HepG2 (cell line): ENCODE measurements at regions not wholly inside any gene's neighbourhood (a gene's known extent, or its start where the extent isn't known, plus 50 kb on each side); places are given as distances from the start of the nearest gene placed in this dataset.

Experiments used
- ATAC-seq: fragments of 200-7000 bp; cut with Tn5 transposase; 3 replicates; pipeline ENCODE4 v1.9.1; 2020; ENCODE audit warnings: mild to moderate bottlenecking, moderate library complexity
- BruUV-seq: library from RNA; stranded (reverse); fragments of 400-500 nt; replicated peaks from 2 replicates; lab custom pipeline; 2021; lab: Mats Ljungman, UMichigan
- CTCF ChIA-PET: fragments of 300-600 bp; formaldehyde crosslinking; extraction: SDS; loops from one replicate; lab custom pipeline; 2021; ENCODE audit warnings: low total read pairs, inconsistent platforms, low intra/inter-chr PET ratio; lab: Yijun Ruan, JAX
- POLR2A ChIA-PET: fragments of 350-600 bp; sonication (Branson Sonifier 250); formaldehyde crosslinking; loops from one replicate; lab custom pipeline; 2020; ENCODE audit warnings: antibody characterized with exemption, inconsistent platforms; lab: Yijun Ruan, JAX
- DNase-seq: peaks from one replicate; pipeline ENCODE4 v3.0.0-alpha.2; 2015; ENCODE audit warnings: low spot score
- FAIRE-seq: peaks from 3 replicates; lab custom pipeline; 2011; peaks lifted over from hg19 to GRCh38; lab: Jason Lieb, UNC
- H2AFZ ChIP-seq: one replicate; pipeline ENCODE4 v1.6.1; 2011; ENCODE audit warnings: low read length, inconsistent platforms
- H3K27ac ChIP-seq: fragments of 300-600 bp; 3 replicates; pipeline ENCODE4 v1.8.0; 2011; ENCODE audit warnings: mixed run types, mild to moderate bottlenecking, mixed read lengths, low read length, inconsistent platforms; ENCODE audit not compliant: insufficient read depth; ENCODE audit errors: extremely low read length
- H3K27me3 ChIP-seq, 2 experiments: fragments of 200-600 bp in 1 of 2; 2 replicates in 1 of 2; 3 replicates in 1 of 2; pipeline versions ENCODE4 v1.6.0 to v1.8.0; 2011; ENCODE audit warnings: low read length in 2 of 2, mild to moderate bottlenecking in 2 of 2, moderate library complexity in 2 of 2, inconsistent platforms in 1 of 2; ENCODE audit not compliant: insufficient read depth in 2 of 2, control insufficient read depth in 1 of 2
- H3K36me3 ChIP-seq, 2 experiments: fragments of 200-600 bp in 1 of 2; replicated peaks in 1 of 2; 2 replicates in 1 of 2; 3 replicates in 1 of 2; pipeline versions ENCODE4 v1.5.1 to v1.8.0; 2011; ENCODE audit warnings: low read length in 2 of 2, inconsistent platforms in 1 of 2; ENCODE audit not compliant: insufficient read depth in 2 of 2, control insufficient read depth in 1 of 2
- H3K4me1 ChIP-seq: 2 replicates; pipeline ENCODE4 v1.5.1; 2012; ENCODE audit warnings: low read length, inconsistent platforms; ENCODE audit not compliant: insufficient read depth
- H3K4me2 ChIP-seq: 2 replicates; pipeline ENCODE4 v1.6.0; 2011; ENCODE audit warnings: low read depth, low read length, inconsistent platforms
- H3K4me3 ChIP-seq, 3 experiments: fragments of 200-600 bp in 1 of 3; sonication (generic), shearing (Covaris generic) in 1 of 3; replicated peaks in 1 of 3; 2 replicates each; pipeline ENCODE4 v1.5.1; 2011 to 2016; ENCODE audit warnings: low read length in 3 of 3, inconsistent platforms in 2 of 3, low read depth in 2 of 3, mild to moderate bottlenecking in 2 of 3, control low read depth in 1 of 3, mixed read lengths in 1 of 3; ENCODE audit not compliant: insufficient read depth in 1 of 3
- H3K79me2 ChIP-seq: one replicate; pipeline ENCODE4 v1.6.1; 2011; ENCODE audit warnings: low read length, inconsistent platforms; ENCODE audit not compliant: insufficient read depth
- H3K9ac ChIP-seq: 2 replicates; pipeline ENCODE4 v1.6.0; 2011; ENCODE audit warnings: mild to moderate bottlenecking, low read depth, low read length, inconsistent platforms; ENCODE audit not compliant: insufficient read depth
- H3K9me3 ChIP-seq: 2 replicates; pipeline ENCODE4 v1.5.1; 2012; ENCODE audit warnings: mild to moderate bottlenecking, low read length
- H4K20me1 ChIP-seq: 2 replicates; pipeline ENCODE4 v1.6.0; 2011; ENCODE audit warnings: inconsistent platforms, mild to moderate bottlenecking, low read length, moderate library complexity; ENCODE audit not compliant: insufficient read depth
- AHR ChIP-seq: IDR thresholded peaks from 2 replicates; pipeline ENCODE4 v1.6.1; 2018; ENCODE audit warnings: missing genetic modification reagents, missing compliant biosample characterization
- ARNTL ChIP-seq: sonication (generic); formaldehyde crosslinking; IDR thresholded peaks from 2 replicates; pipeline ENCODE4 v1.4.0; 2020; ENCODE audit warnings: mild to moderate bottlenecking, missing genetic modification reagents
- ISX ChIP-seq: sonication (generic); formaldehyde crosslinking; conservative IDR thresholded peaks from 2 replicates; pipeline ENCODE4 v1.5.0; 2020; ENCODE audit warnings: missing genetic modification reagents
- MTA1 ChIP-seq: sonication (generic); formaldehyde crosslinking; IDR thresholded peaks from 2 replicates; pipeline ENCODE4 v1.4.0; 2020; ENCODE audit warnings: missing genetic modification reagents, mild to moderate bottlenecking, borderline replicate concordance
- MTERF4 ChIP-seq: sonication (generic); formaldehyde crosslinking; IDR thresholded peaks from 2 replicates; pipeline ENCODE4 v1.8.0; 2023; ENCODE audit warnings: mild to moderate bottlenecking, missing genetic modification reagents
- ONECUT2 ChIP-seq: sonication (generic); formaldehyde crosslinking; IDR thresholded peaks from 2 replicates; pipeline ENCODE4 v1.4.0; 2020; ENCODE audit warnings: missing genetic modification reagents
- SRSF4 ChIP-seq: fragments of 200-400 bp; formaldehyde crosslinking; IDR thresholded peaks from one replicate; pipeline ENCODE4 v1.6.1; 2018; ENCODE audit warnings: mild to moderate bottlenecking, low read depth, low read length, moderate library complexity; ENCODE audit not compliant: poor library complexity, severe bottlenecking
- ZBTB38 ChIP-seq: sonication (generic); formaldehyde crosslinking; IDR thresholded peaks from 2 replicates; pipeline ENCODE4 v1.5.1; 2020; ENCODE audit warnings: mild to moderate bottlenecking, missing genetic modification reagents
- ZFX ChIP-seq: sonication (generic); formaldehyde crosslinking; IDR thresholded peaks from 2 replicates; pipeline ENCODE4 v1.4.0; 2020; ENCODE audit warnings: mild to moderate bottlenecking, low read depth, missing genetic modification reagents, moderate library complexity
- ZNF12 ChIP-seq: sonication (generic); formaldehyde crosslinking; IDR thresholded peaks from 2 replicates; pipeline ENCODE4 v1.5.0; 2020; ENCODE audit warnings: missing genetic modification reagents
- ZNF331 ChIP-seq: sonication (generic); formaldehyde crosslinking; IDR thresholded peaks from 2 replicates; pipeline ENCODE4 v1.4.0; 2020; ENCODE audit warnings: missing genetic modification reagents
- ZNF496 ChIP-seq: sonication (generic); formaldehyde crosslinking; IDR thresholded peaks from 2 replicates; pipeline ENCODE4 v1.8.1; 2023; ENCODE audit warnings: mild to moderate bottlenecking, moderate library complexity, missing genetic modification reagents; ENCODE audit not compliant: insufficient replicate concordance
- ZNF775 ChIP-seq: sonication (generic); formaldehyde crosslinking; IDR thresholded peaks from 2 replicates; pipeline ENCODE4 v1.4.0; 2020; ENCODE audit warnings: missing genetic modification reagents, mild to moderate bottlenecking, moderate library complexity, borderline replicate concordance
- ZNF776 ChIP-seq: sonication (generic); formaldehyde crosslinking; IDR thresholded peaks from 2 replicates; pipeline ENCODE4 v1.4.0; 2020; ENCODE audit warnings: mild to moderate bottlenecking, missing genetic modification reagents
- WGBS: methylation state at CpG from one replicate; pipeline ENCODE4 v1.1.6; 2017; ENCODE audit warnings: low lambda C conversion rate; 5-methylcytosine and 5-hydroxymethylcytosine counted together
- in situ Hi-C: cut with HindIII; loops from 2 replicates; pipeline ENCODE4 v1.10.0; 2017; ENCODE audit warnings: low pct_unique_long_range_greater_than_20kb; ENCODE audit not compliant: extremely low pct_ligation_motif_present
- intact Hi-C: fragments of 100-400 bp; cut with micrococcal nuclease; formaldehyde crosslinking; loops from one replicate; pipeline ENCODE4 v1.10.0; 2022; ENCODE audit not compliant: unreplicated experiment
- TF ChIP-seq, protein P1 (sequence below): sonication (generic); formaldehyde crosslinking; IDR thresholded peaks from 2 replicates; pipeline ENCODE4 v1.5.1; 2020; ENCODE audit warnings: missing genetic modification reagents, mild to moderate bottlenecking, borderline replicate concordance
- TF ChIP-seq, protein P2 (sequence below): sonication (generic); formaldehyde crosslinking; IDR thresholded peaks from 2 replicates; pipeline ENCODE4 v1.5.0; 2020; ENCODE audit warnings: mild to moderate bottlenecking, missing genetic modification reagents, moderate library complexity

DNA sequence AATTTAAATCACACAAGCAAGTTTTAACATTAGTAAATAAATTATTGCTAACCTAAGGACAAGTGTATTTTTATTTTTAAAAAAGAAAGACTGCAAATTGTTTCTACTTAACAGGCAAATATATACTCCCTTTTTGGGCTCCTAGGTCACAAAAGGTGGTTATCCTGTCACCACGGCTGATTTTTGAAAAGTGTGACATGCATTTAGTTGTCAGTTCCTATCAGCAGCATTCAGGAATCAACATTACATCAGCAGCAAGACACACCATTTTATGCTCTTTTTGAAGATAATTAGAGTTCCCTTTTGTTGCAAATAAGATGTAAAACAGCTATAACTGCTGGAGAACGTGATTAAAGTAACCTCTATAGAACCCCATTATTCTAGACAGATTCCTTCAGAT, 357.5 kb upstream of the TMCO5A start (continued):
- TF ChIP-seq ARNTL (CRISPR knock-in tag), result no peak
- no peak for TF ChIP-seq ZNF12 (CRISPR knock-in tag)
- TF ChIP-seq ZNF776 (CRISPR knock-in tag), result no peak
- TF ChIP-seq AHR (CRISPR knock-in tag), result no peak
- TF ChIP-seq ZNF496, result no peak
- TF ChIP-seq ZNF775 (CRISPR knock-in tag), result no peak
- TF ChIP-seq, protein P1, sequence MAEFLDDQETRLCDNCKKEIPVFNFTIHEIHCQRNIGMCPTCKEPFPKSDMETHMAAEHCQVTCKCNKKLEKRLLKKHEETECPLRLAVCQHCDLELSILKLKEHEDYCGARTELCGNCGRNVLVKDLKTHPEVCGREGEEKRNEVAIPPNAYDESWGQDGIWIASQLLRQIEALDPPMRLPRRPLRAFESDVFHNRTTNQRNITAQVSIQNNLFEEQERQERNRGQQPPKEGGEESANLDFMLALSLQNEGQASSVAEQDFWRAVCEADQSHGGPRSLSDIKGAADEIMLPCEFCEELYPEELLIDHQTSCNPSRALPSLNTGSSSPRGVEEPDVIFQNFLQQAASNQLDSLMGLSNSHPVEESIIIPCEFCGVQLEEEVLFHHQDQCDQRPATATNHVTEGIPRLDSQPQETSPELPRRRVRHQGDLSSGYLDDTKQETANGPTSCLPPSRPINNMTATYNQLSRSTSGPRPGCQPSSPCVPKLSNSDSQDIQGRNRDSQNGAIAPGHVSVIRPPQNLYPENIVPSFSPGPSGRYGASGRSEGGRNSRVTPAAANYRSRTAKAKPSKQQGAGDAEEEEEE (CRISPR knock-in tag), result no peak
- no peak for TF ChIP-seq MTA1 (CRISPR knock-in tag)
- TF ChIP-seq SRSF4, result no peak
- TF ChIP-seq ZFX (CRISPR knock-in tag), result no peak
- no peak for TF ChIP-seq ONECUT2 (CRISPR knock-in tag)

- H3K4me2 ChIP-seq, result no peak overlapping the region
- H3K36me3 ChIP-seq, result no peaks in the 10 kb centered on the region
- 5% methylated on average over 11 of the region's 25 CpGs for WGBS
- BruUV-seq, result no TSS peak
- FAIRE-seq, result no peak
- ChIA-PET POLR2A (no interaction called here), CTCF (no interaction called here)
- no peak overlapping the region for H3K9ac ChIP-seq
- no peaks in the 10 kb centered on the region for H3K79me2 ChIP-seq
- no peak overlapping the region for H3K4me3 ChIP-seq
- no peak for ATAC-seq
- H3K27me3 ChIP-seq, result no peaks in the 10 kb centered on the region
- in situ Hi-C loops (no loop called here), intact Hi-C loops (no loop called here)
- H4K20me1 ChIP-seq, result no peaks in the 10 kb centered on the region
- H3K4me1 ChIP-seq, result no peaks in the 10 kb centered on the region
- no peak for DNase-seq
- no peak overlapping the region for H3K27ac ChIP-seq
- no peak overlapping the region for H2AFZ ChIP-seq
- H3K9me3 ChIP-seq, result peaks cover 29% of the 10 kb centered on the region
- TF ChIP-seq ZBTB38 (CRISPR knock-in tag), result no peak
- no peak for TF ChIP-seq ZNF331 (CRISPR knock-in tag)
- TF ChIP-seq, protein P2, sequence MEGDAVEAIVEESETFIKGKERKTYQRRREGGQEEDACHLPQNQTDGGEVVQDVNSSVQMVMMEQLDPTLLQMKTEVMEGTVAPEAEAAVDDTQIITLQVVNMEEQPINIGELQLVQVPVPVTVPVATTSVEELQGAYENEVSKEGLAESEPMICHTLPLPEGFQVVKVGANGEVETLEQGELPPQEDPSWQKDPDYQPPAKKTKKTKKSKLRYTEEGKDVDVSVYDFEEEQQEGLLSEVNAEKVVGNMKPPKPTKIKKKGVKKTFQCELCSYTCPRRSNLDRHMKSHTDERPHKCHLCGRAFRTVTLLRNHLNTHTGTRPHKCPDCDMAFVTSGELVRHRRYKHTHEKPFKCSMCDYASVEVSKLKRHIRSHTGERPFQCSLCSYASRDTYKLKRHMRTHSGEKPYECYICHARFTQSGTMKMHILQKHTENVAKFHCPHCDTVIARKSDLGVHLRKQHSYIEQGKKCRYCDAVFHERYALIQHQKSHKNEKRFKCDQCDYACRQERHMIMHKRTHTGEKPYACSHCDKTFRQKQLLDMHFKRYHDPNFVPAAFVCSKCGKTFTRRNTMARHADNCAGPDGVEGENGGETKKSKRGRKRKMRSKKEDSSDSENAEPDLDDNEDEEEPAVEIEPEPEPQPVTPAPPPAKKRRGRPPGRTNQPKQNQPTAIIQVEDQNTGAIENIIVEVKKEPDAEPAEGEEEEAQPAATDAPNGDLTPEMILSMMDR, result no peak
- no peak for TF ChIP-seq ISX (CRISPR knock-in tag)
- no peak for TF ChIP-seq MTERF4 (CRISPR knock-in tag)
Observed at GRCh38 chr15:37581866-37582532, 352.4 kb upstream of the TMCO5A start.
